Kidney (tissue), 13 donors: ENCODE measurements at regions not wholly inside any gene's neighbourhood (a gene's known extent, or its start where the extent isn't known, plus 50 kb on each side); places are given as distances from the start of the nearest gene placed in this dataset.

Source experiments
- DNase-seq, 5 donors: peaks; one replicate each; pipeline ENCODE4 v3.0.0-alpha.2; 2013 to 2020
- FAIRE-seq: peaks from 2 replicates; lab custom pipeline; 2012; peaks lifted over from hg19 to GRCh38; lab: Jason Lieb, UNC
- H3K27ac ChIP-seq, 2 donors: one replicate each; pipeline ENCODE4 v1.7.0; 2013; ENCODE audit warnings: low read depth in 2 of 2, low read length in 2 of 2, inconsistent platforms in 1 of 2
- H3K27me3 ChIP-seq: one replicate; pipeline ENCODE4 v1.7.1; 2013; ENCODE audit warnings: low read length, inconsistent platforms; ENCODE audit not compliant: control insufficient read depth, insufficient read depth
- H3K36me3 ChIP-seq, 3 donors: one replicate each; pipeline versions ENCODE4 v1.7.0 to v1.7.1; 2013; ENCODE audit warnings: low read length in 3 of 3, control low read depth in 1 of 3, inconsistent platforms in 1 of 3; ENCODE audit not compliant: insufficient read depth in 3 of 3, control insufficient read depth in 2 of 3
- H3K4me1 ChIP-seq, 3 donors: one replicate each; pipeline versions ENCODE4 v1.7.0 to v1.7.1; 2013; ENCODE audit warnings: low read length in 3 of 3, inconsistent platforms in 1 of 3, low read depth in 1 of 3; ENCODE audit not compliant: control insufficient read depth in 2 of 3, insufficient read depth in 2 of 3
- H3K4me3 ChIP-seq, 3 donors: one replicate each; pipeline versions ENCODE4 v1.7.0 to v1.8.1; 2013; ENCODE audit warnings: low read length in 3 of 3, control low read depth in 1 of 3, inconsistent platforms in 1 of 3
- H3K9ac ChIP-seq, 3 donors: one replicate each; pipeline versions ENCODE4 v1.7.0 to v1.7.1; 2013; ENCODE audit warnings: low read length in 3 of 3, control low read depth in 1 of 3, inconsistent platforms in 1 of 3
- H3K9me3 ChIP-seq, 3 donors: one replicate each; pipeline versions ENCODE4 v1.7.0 to v1.7.1; 2013; ENCODE audit warnings: low read length in 3 of 3, control low read depth in 1 of 3, inconsistent platforms in 1 of 3; ENCODE audit not compliant: control insufficient read depth in 2 of 3, insufficient read depth in 1 of 3
- CTCF ChIP-seq: IDR thresholded peaks from 3 replicates; pipeline ENCODE4 v1.5.1; 2012; ENCODE audit warnings: mild to moderate bottlenecking, moderate library complexity, borderline replicate concordance; ENCODE audit not compliant: insufficient read depth; ENCODE audit errors: extremely low read depth
- intact Hi-C: fragments of 100-400 bp; cut with DNase I; formaldehyde crosslinking; loops from one replicate; pipeline ENCODE4 v1.11.1; 2022
- donor health status: control.
- donor health status: control.
- donor health status: control.
- donor health status: control.
- donor health status: control.
- donor health status: DM: yes; HTN: yes; CAD: no.
- donor health status: Normal renal cell carcinoma (clear cell type).

DNA sequence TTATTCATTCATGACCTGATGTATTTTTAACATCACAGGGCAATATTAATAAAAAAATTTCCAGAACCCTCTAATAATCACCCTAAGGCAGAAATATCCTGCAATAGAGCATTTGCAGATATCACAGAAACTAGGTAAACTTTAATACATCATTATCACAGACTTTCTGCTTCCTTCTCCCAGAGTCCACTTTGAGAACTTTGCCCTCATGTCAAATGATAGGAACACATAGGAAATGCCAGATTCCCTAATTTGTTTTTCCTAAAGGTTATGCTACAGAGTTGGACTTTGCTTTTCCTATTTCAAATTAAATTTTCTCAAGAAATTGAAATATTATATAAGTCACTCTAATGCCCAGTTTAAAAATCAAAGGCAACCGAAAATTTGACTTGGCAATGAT is 352.8 kb upstream of the LRP1B start:
- Histone ChIP-seq H3K4me3 (no peak overlapping the region), H3K36me3 (no peaks in the 10 kb centered on the region), H3K27ac (no peak overlapping the region), H3K9ac (no peak overlapping the region), H3K4me1 (no peaks in the 10 kb centered on the region), H3K9me3 (no peaks in the 10 kb centered on the region), H3K27me3 (no peaks in the 10 kb centered on the region)
- no peak for DNase-seq
- intact Hi-C loops = no loop called here
- FAIRE-seq = no peak
- no peak for TF ChIP-seq CTCF

DNA sequence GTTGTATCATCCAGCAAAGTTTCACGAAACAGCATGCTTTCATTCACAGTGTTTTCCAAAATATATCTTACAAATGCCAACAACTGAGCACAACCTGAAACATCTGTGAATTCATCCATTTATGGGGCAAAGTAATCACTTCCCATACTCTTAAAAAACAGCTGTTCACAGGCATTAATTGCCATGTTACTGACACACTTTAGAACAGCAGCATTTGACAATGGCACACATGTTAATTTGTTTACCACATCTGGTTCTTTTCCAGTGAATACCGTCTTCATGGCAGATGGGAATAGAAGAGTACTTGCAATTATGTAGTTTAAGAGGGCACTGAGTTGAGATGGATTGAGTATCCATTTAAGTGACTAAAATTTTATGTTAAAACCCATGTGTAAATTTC is 347.4 kb upstream of the LRP1B start:
- Histone ChIP-seq H3K9ac (no peak overlapping the region), H3K27ac (no peak overlapping the region), H3K27me3 (no peaks in the 10 kb centered on the region), H3K9me3 (no peaks in the 10 kb centered on the region), H3K4me1 (no peaks in the 10 kb centered on the region), H3K4me3 (no peak overlapping the region), H3K36me3 (no peaks in the 10 kb centered on the region)
- TF ChIP-seq CTCF = no peak
- DNase-seq (no peak), FAIRE-seq (no peak)
- intact Hi-C loops = no loop called here

- no peak overlapping the region for H3K4me3 ChIP-seq
- no peaks in the 10 kb centered on the region for H3K9me3 ChIP-seq
- no peaks in the 10 kb centered on the region for H3K27me3 ChIP-seq
- FAIRE-seq (no peak), DNase-seq (no peak)
- H3K36me3 ChIP-seq = no peaks in the 10 kb centered on the region
- no peak overlapping the region for H3K9ac ChIP-seq
- H3K4me1 ChIP-seq = no peaks in the 10 kb centered on the region
- intact Hi-C loops = no loop called here
- H3K27ac ChIP-seq = no peak overlapping the region
- TF ChIP-seq CTCF = no peak
These were observed 341.6 kb upstream of the LRP1B start for GRCh38 chr2:142472382-142472781.

GRCh38 chr2:142467321-142467720 is 336.5 kb upstream of the LRP1B start:
- Histone ChIP-seq H3K27me3 (no peaks in the 10 kb centered on the region), H3K36me3 (no peaks in the 10 kb centered on the region), H3K9ac (no peak overlapping the region), H3K4me3 (no peak overlapping the region), H3K27ac (no peak overlapping the region), H3K4me1 (no peaks in the 10 kb centered on the region), H3K9me3 (no peaks in the 10 kb centered on the region)
- TF ChIP-seq CTCF = no peak
- intact Hi-C loops = no loop called here
- no peak for FAIRE-seq
- DNase-seq = no peak
